Left lung (tissue), 4 donors: ENCODE measurements at regions not wholly inside any gene's neighbourhood (a gene's known extent, or its start where the extent isn't known, plus 50 kb on each side); places are given as distances from the start of the nearest gene placed in this dataset.

Experiments used
- ATAC-seq: fragments of 200-7000 bp; cut with Tn5 transposase; one replicate; pipeline ENCODE4 v1.9.1; 2020; ENCODE audit warnings: moderate library complexity
- DNase-seq, 4 donors: peaks; one replicate each; pipeline ENCODE4 v3.0.0-alpha.2; 2013 to 2020
- H3K27ac ChIP-seq, 2 donors: fragments of 200-600 bp; sonication (generic) in 1 of 2; one replicate each; pipeline versions ENCODE4 v1.5.0 to v1.8.0; 2020 to 2021
- H3K27me3 ChIP-seq, 2 donors: fragments of 200-600 bp; sonication (generic) in 1 of 2; one replicate each; pipeline versions ENCODE4 v1.5.0 to v1.8.0; 2020 to 2021
- H3K36me3 ChIP-seq, 2 donors: fragments of 200-600 bp; sonication (generic) in 1 of 2; one replicate each; pipeline versions ENCODE4 v1.5.0 to v1.8.0; 2020 to 2021
- H3K4me1 ChIP-seq, 2 donors: fragments of 200-600 bp; one replicate each; pipeline ENCODE4 v1.8.0; 2021
- H3K4me3 ChIP-seq, 2 donors: fragments of 200-600 bp; sonication (generic) in 1 of 2; one replicate each; pipeline versions ENCODE4 v1.5.0 to v1.8.0; 2020 to 2021; ENCODE audit warnings: mild to moderate bottlenecking in 1 of 2
- H3K9me3 ChIP-seq, 2 donors: fragments of 200-600 bp; sonication (generic) in 1 of 2; one replicate each; pipeline versions ENCODE4 v1.5.0 to v1.8.0; 2020 to 2021
- CTCF ChIP-seq, 2 donors: fragments of 200-600 bp; sonication (generic) in 1 of 2; IDR thresholded peaks; one replicate each; pipeline versions ENCODE4 v1.5.0 to v1.8.0; 2021; ENCODE audit warnings: antibody characterized with exemption in 2 of 2
- intact Hi-C, 2 donors: fragments of 100-400 bp; cut with DNase I; formaldehyde crosslinking; loops; one replicate each; pipeline versions ENCODE4 v1.11.2 to v1.14.2; 2022
- donor health status: DM: no; HTN: yes; CAD: no.
- donor health status: DM: no; HTN: no; CAD: no.

- Histone ChIP-seq H3K27me3 (no peaks in the 10 kb centered on the region), H3K4me3 (no peak overlapping the region), H3K36me3 (no peaks in the 10 kb centered on the region), H3K9me3 (no peaks in the 10 kb centered on the region), H3K27ac (no peak overlapping the region), H3K4me1 (peaks cover 0 to 4% of the 10 kb centered on the region in 2 donors)
- intact Hi-C loops = no loop called here
- DNase-seq (no peak), ATAC-seq (no peak)
- no peak for TF ChIP-seq CTCF (IDR thresholded peaks at IDR 0.05)
These were observed 60.6 kb upstream of the LIMCH1 start for GRCh38 chr4:41477181-41477905.

- TF ChIP-seq CTCF (IDR thresholded peaks at IDR 0.05) = no peak
- Histone ChIP-seq H3K27ac (no peak overlapping the region), H3K27me3 (no peaks in the 10 kb centered on the region), H3K36me3 (no peaks in the 10 kb centered on the region), H3K4me3 (no peak overlapping the region), H3K4me1 (peaks cover 0 to 4% of the 10 kb centered on the region in 2 donors), H3K9me3 (no peaks in the 10 kb centered on the region)
- ATAC-seq (no peak), DNase-seq (no peak)
- intact Hi-C loops = no loop called here
These were observed 59.4 kb upstream of the LIMCH1 start for GRCh38 chr4:41478518-41478917.

GRCh38 chr4:41480896-41481311, 57.1 kb upstream of the LIMCH1 start:
- no peak for DNase-seq
- Histone ChIP-seq H3K36me3 (no peaks in the 10 kb centered on the region), H3K27me3 (no peaks in the 10 kb centered on the region), H3K27ac (no peak overlapping the region), H3K9me3 (no peaks in the 10 kb centered on the region), H3K4me1 (no peaks in the 10 kb centered on the region), H3K4me3 (no peak overlapping the region)
- no peak for ATAC-seq
- intact Hi-C loops = no loop called here
- no peak for TF ChIP-seq CTCF (IDR thresholded peaks at IDR 0.05)

- Histone ChIP-seq H3K27ac (no peak overlapping the region), H3K27me3 (no peaks in the 10 kb centered on the region), H3K4me1 (no peaks in the 10 kb centered on the region), H3K4me3 (no peak overlapping the region), H3K9me3 (no peaks in the 10 kb centered on the region), H3K36me3 (no peaks in the 10 kb centered on the region)
- DNase-seq (no peak), ATAC-seq (no peak)
- intact Hi-C loops = no loop called here
- no peak for TF ChIP-seq CTCF (IDR thresholded peaks at IDR 0.05)
These were observed 54.2 kb upstream of the LIMCH1 start for GRCh38 chr4:41483771-41484170.

- no peaks in the 10 kb centered on the region for H3K4me1 ChIP-seq
- intact Hi-C loops = no loop called here
- TF ChIP-seq CTCF (IDR thresholded peaks at IDR 0.05) = no peak
- DNase-seq = no peak
- H3K9me3 ChIP-seq = no peaks in the 10 kb centered on the region
- H3K36me3 ChIP-seq = no peaks in the 10 kb centered on the region
- H3K27me3 ChIP-seq = no peaks in the 10 kb centered on the region
- no peak overlapping the region for H3K4me3 ChIP-seq
- no peak overlapping the region for H3K27ac ChIP-seq
- ATAC-seq = no peak
These were observed 52.9 kb upstream of the LIMCH1 start for GRCh38 chr4:41485041-41485440.
